ENCODE measurements at regions not wholly inside any gene's neighbourhood (a gene's known extent, or its start where the extent isn't known, plus 50 kb on each side); places are given as distances from the start of the nearest gene placed in this dataset.
A peak's percentile ranks its signal among the peaks of the same experiment; 100 is the strongest.

- in situ Hi-C loops (cut with MboI; ENCODE audit: low pct_unique_long_range_greater_than_20kb, low sequenced_read_pairs): no loop called here
- DNase-seq: no peak
These were observed 74.7 kb downstream of the SDC1 start for GRCh38 chr2:20150110-20150706.

- no peak for DNase-seq
- in situ Hi-C loops (cut with MboI; ENCODE audit: low pct_unique_long_range_greater_than_20kb, low sequenced_read_pairs): no loop called here
These were observed 75.3 kb downstream of the SDC1 start for GRCh38 chr2:20149703-20150030.

- DNase-seq: peak; percentile 54
- in situ Hi-C loops (cut with MboI; ENCODE audit: low pct_unique_long_range_greater_than_20kb, low sequenced_read_pairs): no loop called here
These were observed 75.8 kb downstream of the SDC1 start for GRCh38 chr2:20148923-20149702.

- DNase-seq: no peak
- in situ Hi-C loops (cut with MboI; ENCODE audit: low pct_unique_long_range_greater_than_20kb, low sequenced_read_pairs): no loop called here
These were observed 76.5 kb downstream of the SDC1 start for GRCh38 chr2:20148426-20148922.

- DNase-seq: no peak
- in situ Hi-C loops (cut with MboI; ENCODE audit: low pct_unique_long_range_greater_than_20kb, low sequenced_read_pairs): no loop called here
These were observed 77.6 kb downstream of the SDC1 start for GRCh38 chr2:20147351-20147750.

DNA sequence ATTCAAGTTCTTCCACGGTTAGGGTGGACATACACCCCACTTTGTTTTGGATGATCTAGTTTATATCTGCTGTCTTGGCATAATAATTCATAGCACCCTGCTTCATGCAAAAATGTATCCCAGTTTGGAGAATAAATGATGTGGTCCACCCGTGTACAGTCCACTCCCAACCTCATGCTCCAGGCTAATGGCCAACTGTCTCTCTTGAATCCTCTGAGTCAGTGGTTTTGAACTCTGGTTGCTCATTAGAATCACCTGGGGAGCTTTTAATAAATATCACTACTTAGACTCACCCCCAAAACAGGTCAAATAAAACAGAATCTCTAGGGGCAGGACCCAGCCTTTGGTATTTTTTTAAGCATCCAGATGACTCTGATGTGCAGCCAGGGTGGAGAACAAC is 78.5 kb downstream of the SDC1 start:
- in situ Hi-C loops (cut with MboI; ENCODE audit: low pct_unique_long_range_greater_than_20kb, low sequenced_read_pairs): no loop called here
- DNase-seq: no peak

GRCh38 chr2:20145497-20146193 is 79.3 kb downstream of the SDC1 start:
- in situ Hi-C loops (cut with MboI; ENCODE audit: low pct_unique_long_range_greater_than_20kb, low sequenced_read_pairs): no loop called here
- no peak for DNase-seq

DNA sequence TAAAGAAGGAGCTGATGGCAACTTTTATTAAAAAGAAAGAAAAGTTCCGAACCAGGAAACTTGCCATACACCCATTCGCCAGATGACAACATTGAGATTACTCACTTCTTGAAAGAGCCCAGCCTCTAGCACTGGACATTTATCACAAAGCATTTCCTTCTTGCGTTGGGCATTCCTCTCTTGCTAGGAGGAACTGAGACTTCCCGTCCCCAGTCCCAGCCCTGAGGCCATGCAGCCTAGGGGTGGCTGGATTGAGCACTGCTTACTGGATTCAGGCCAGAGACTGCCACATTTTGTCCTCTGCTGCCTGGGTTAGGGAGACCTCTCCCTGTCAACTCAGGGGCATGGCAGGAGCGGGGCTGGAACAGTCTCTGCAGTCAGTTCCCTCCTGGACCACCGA is 80.1 kb downstream of the SDC1 start:
- no peak for DNase-seq
- in situ Hi-C loops (cut with MboI; ENCODE audit: low pct_unique_long_range_greater_than_20kb, low sequenced_read_pairs): no loop called here

GRCh38 chr2:20144196-20144595 is 80.7 kb downstream of the SDC1 start:
- in situ Hi-C loops (cut with MboI; ENCODE audit: low pct_unique_long_range_greater_than_20kb, low sequenced_read_pairs): no loop called here
- no peak for DNase-seq

DNA sequence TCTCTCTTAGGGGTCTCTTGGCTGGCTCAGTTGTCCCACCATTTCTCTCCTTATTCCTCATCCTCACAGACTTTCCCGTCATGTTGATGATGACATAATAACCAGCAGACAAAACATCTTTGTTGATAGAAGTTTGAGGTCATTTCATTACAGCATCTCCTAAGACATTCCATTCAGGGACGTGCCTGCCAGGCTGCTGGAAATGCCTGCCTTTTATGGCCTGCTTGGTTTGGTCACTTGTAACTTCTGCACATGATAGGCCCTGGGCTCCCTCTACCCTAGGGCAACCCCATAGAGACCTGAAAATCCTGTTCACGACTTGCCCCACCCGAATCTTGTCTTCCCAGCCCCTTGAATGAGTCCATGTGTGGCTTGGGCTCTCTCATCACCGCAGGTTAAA is 81.7 kb downstream of the SDC1 start:
- in situ Hi-C loops (cut with MboI; ENCODE audit: low pct_unique_long_range_greater_than_20kb, low sequenced_read_pairs): no loop called here
- DNase-seq: no peak

- DNase-seq: no peak
- in situ Hi-C loops (cut with MboI; ENCODE audit: low pct_unique_long_range_greater_than_20kb, low sequenced_read_pairs): no loop called here
These were observed 83.1 kb downstream of the SDC1 start for GRCh38 chr2:20141806-20142205.

GRCh38 chr2:20141056-20141762 is 83.7 kb downstream of the SDC1 start:
- DNase-seq: no peak
- in situ Hi-C loops (cut with MboI; ENCODE audit: low pct_unique_long_range_greater_than_20kb, low sequenced_read_pairs): no loop called here

- DNase-seq: no peak
- in situ Hi-C loops (cut with MboI; ENCODE audit: low pct_unique_long_range_greater_than_20kb, low sequenced_read_pairs): no loop called here
These were observed 84.4 kb downstream of the SDC1 start for GRCh38 chr2:20140321-20141055.

GRCh38 chr2:20139407-20140172 is 85.3 kb downstream of the SDC1 start:
- DNase-seq: no peak
- in situ Hi-C loops (cut with MboI; ENCODE audit: low pct_unique_long_range_greater_than_20kb, low sequenced_read_pairs): no loop called here

DNA sequence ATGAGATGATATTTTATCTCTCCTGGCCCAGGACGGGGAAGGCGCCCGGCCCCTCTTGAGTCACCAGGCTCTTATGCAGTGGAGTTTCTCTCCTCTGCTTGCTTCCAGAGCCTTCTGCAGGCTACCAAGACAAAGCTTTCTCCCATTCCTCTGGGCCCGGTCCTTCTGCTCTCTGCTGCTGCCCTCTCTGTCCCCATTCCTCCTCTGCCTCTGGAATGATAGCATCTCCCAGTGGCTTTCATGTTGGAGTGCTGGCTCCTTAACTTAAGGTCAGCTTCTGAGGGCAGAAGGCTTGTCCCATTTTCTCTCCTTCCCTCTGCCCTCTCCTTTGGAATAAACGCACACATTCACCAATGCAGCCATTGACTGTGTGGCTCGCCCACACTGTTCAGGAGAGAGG is 86.2 kb downstream of the SDC1 start:
- DNase-seq: no peak
- in situ Hi-C loops (cut with MboI; ENCODE audit: low pct_unique_long_range_greater_than_20kb, low sequenced_read_pairs): no loop called here

DNA sequence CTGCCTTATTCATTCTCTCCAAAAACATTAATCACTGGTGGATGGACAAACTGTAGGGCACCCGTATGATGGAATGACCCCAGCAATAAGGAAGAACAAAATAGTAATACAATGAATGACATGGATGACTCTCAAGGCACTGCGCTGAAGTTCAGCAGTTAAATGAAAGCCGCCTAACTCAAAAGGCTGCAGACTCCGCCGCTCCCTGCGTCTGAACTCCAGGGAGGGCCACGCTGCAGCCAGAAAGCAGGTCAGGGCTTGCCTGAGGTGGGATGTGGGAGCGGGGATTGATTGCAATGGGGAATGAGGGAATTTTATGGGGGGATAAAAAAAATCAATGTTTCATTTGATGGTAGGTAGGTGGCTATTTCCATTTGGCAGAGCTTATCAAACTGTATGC is 86.5 kb upstream of the LAPTM4A start:
- DNase-seq: no peak
- in situ Hi-C loops (cut with MboI; ENCODE audit: low pct_unique_long_range_greater_than_20kb, low sequenced_read_pairs): no loop called here

- DNase-seq: no peak
- in situ Hi-C loops (cut with MboI; ENCODE audit: low pct_unique_long_range_greater_than_20kb, low sequenced_read_pairs): no loop called here
These were observed 85.7 kb upstream of the LAPTM4A start for GRCh38 chr2:20137131-20137571.

GRCh38 chr2:20136149-20136548 is 84.7 kb upstream of the LAPTM4A start:
- in situ Hi-C loops (cut with MboI; ENCODE audit: low pct_unique_long_range_greater_than_20kb, low sequenced_read_pairs): no loop called here
- no peak for DNase-seq

Measured in KBM-7 (cell line).